Endothelial cell of umbilical vein (primary cell): ENCODE measurements at regions not wholly inside any gene's neighbourhood (a gene's known extent, or its start where the extent isn't known, plus 50 kb on each side); places are given as distances from the start of the nearest gene placed in this dataset.

ENCODE experiments used
- BruUV-seq: library from RNA; stranded (reverse); fragments of 400-500 nt; replicated peaks from 2 replicates; lab custom pipeline; 2021; lab: Mats Ljungman, UMichigan
- CTCF ChIA-PET: fragments of 300-600, 350-600 bp; sonication (Branson Sonifier 250); formaldehyde crosslinking; loops from one replicate; lab custom pipeline; 2021; ENCODE audit warnings: antibody characterized with exemption, inconsistent platforms; lab: Charles Lee
- POLR2A ChIA-PET: fragments of 300-600, 350-600 bp; sonication (Branson Sonifier 250); formaldehyde crosslinking; loops from one replicate; lab custom pipeline; 2021; ENCODE audit warnings: antibody characterized with exemption, inconsistent platforms; lab: Charles Lee
- DNase-seq: peaks from one replicate; pipeline ENCODE4 v3.0.0-alpha.2; 2011; ENCODE audit warnings: low read depth, low spot score
- FAIRE-seq: peaks from 2 replicates; lab custom pipeline; 2011; peaks lifted over from hg19 to GRCh38; lab: Jason Lieb, UNC
- H2AFZ ChIP-seq: 2 replicates; pipeline ENCODE4 v1.6.0; 2012; ENCODE audit warnings: low read depth, low read length, control low read depth, inconsistent platforms
- H3K27ac ChIP-seq: 2 replicates; pipeline ENCODE4 v1.5.1; 2011; ENCODE audit warnings: low read depth, mild to moderate bottlenecking, control low read depth, low read length, moderate library complexity; ENCODE audit not compliant: insufficient read depth
- H3K27me3 ChIP-seq, 2 experiments: 2 replicates each; pipeline versions ENCODE4 v1.6.0 to v1.6.1; 2011; ENCODE audit warnings: low read length in 2 of 2, mixed read lengths in 1 of 2; ENCODE audit not compliant: control insufficient read depth in 2 of 2, insufficient read depth in 2 of 2
- H3K36me3 ChIP-seq, 2 experiments: 2 replicates in 1 of 2; 3 replicates in 1 of 2; pipeline ENCODE4 v1.5.1; 2011; ENCODE audit warnings: low read length in 2 of 2, mild to moderate bottlenecking in 1 of 2, moderate library complexity in 1 of 2; ENCODE audit not compliant: control insufficient read depth in 2 of 2, insufficient read depth in 2 of 2; ENCODE audit errors: extremely low read depth in 1 of 2
- H3K4me1 ChIP-seq: 3 replicates; pipeline ENCODE4 v1.5.1; 2011; ENCODE audit warnings: mild to moderate bottlenecking, low read length; ENCODE audit not compliant: control insufficient read depth, insufficient read depth; ENCODE audit errors: extremely low read depth
- H3K4me2 ChIP-seq: 2 replicates; pipeline ENCODE4 v1.6.1; 2011; ENCODE audit warnings: low read length, control low read depth, mixed read lengths; ENCODE audit not compliant: insufficient read depth
- H3K4me3 ChIP-seq, 3 experiments: fragments of 200-600 bp in 1 of 3; sonication (generic), shearing (Covaris generic) in 1 of 3; replicated peaks in 1 of 3; 2 replicates each; pipeline ENCODE4 v1.5.1; 2011 to 2016; ENCODE audit warnings: control low read depth in 3 of 3, low read length in 3 of 3, mild to moderate bottlenecking in 2 of 3, inconsistent platforms in 1 of 3, low read depth in 1 of 3, moderate library complexity in 1 of 3; ENCODE audit not compliant: insufficient read depth in 1 of 3
- H3K79me2 ChIP-seq: 2 replicates; pipeline ENCODE4 v1.6.0; 2012; ENCODE audit warnings: low read length, inconsistent platforms; ENCODE audit not compliant: control insufficient read depth, insufficient read depth
- H3K9ac ChIP-seq: replicated peaks from 2 replicates; pipeline ENCODE3; 2011; ENCODE audit warnings: low read length, control low read depth; ENCODE audit not compliant: insufficient read depth; ENCODE audit errors: extremely low read depth
- H3K9me1 ChIP-seq: replicated peaks from 3 replicates; pipeline ENCODE4 v1.6.0; 2011; ENCODE audit warnings: mild to moderate bottlenecking, low read length; ENCODE audit not compliant: control insufficient read depth, insufficient read depth; ENCODE audit errors: extremely low read depth
- H3K9me3 ChIP-seq: replicated peaks from 2 replicates; pipeline ENCODE4 v1.5.1; 2012; ENCODE audit warnings: low read length, inconsistent platforms; ENCODE audit not compliant: control insufficient read depth, insufficient read depth
- H4K20me1 ChIP-seq: replicated peaks from 2 replicates; pipeline ENCODE3; 2011; ENCODE audit warnings: mild to moderate bottlenecking, low read length; ENCODE audit not compliant: control insufficient read depth, insufficient read depth; ENCODE audit errors: extremely low read depth
- CTCF ChIP-seq, 2 donors: IDR thresholded peaks; 1 replicate in 1 of 2; 2 replicates in 1 of 2; pipeline ENCODE4 v1.5.1; 2011; ENCODE audit warnings: low read length in 2 of 2, mild to moderate bottlenecking in 2 of 2, moderate library complexity in 2 of 2, control low read depth in 1 of 2, inconsistent platforms in 1 of 2, low read depth in 1 of 2; ENCODE audit not compliant: insufficient read depth in 1 of 2; ENCODE audit errors: extremely low read depth in 1 of 2
- EZH2 ChIP-seq: IDR thresholded peaks from 2 replicates; pipeline ENCODE4 v1.6.1; 2012; ENCODE audit warnings: borderline replicate concordance, low read depth, mild to moderate bottlenecking, moderate library complexity, low read length, inconsistent platforms; ENCODE audit not compliant: severe bottlenecking
- MAX ChIP-seq: IDR thresholded peaks from 2 replicates; pipeline ENCODE4 v1.6.1; 2011; ENCODE audit not compliant: insufficient read depth, insufficient read length
- dilution Hi-C: fragments of 300-500 bp; cut with MboI; formaldehyde crosslinking; loops from one replicate; pipeline ENCODE4 v1.15.0; 2019; ENCODE audit warnings: low sequenced_read_pairs; ENCODE audit not compliant: extremely low pct_ligation_motif_present
- intact Hi-C: fragments of 100-400 bp; cut with micrococcal nuclease; formaldehyde crosslinking; loops from one replicate; pipeline ENCODE4 v1.10.0; 2022

- no peak overlapping the region for H2AFZ ChIP-seq
- no peaks in the 10 kb centered on the region for H3K36me3 ChIP-seq
- no TSS peak for BruUV-seq
- DNase-seq (no peak), FAIRE-seq (no peak)
- H3K9me3 ChIP-seq = no peaks in the 10 kb centered on the region
- H3K4me1 ChIP-seq = no peaks in the 10 kb centered on the region
- no peaks in the 10 kb centered on the region for H3K9me1 ChIP-seq
- H3K27ac ChIP-seq = no peak overlapping the region
- H3K4me2 ChIP-seq = no peak overlapping the region
- no peaks in the 10 kb centered on the region for H3K27me3 ChIP-seq
- no peak for TF ChIP-seq EZH2
- no peak for TF ChIP-seq MAX
- CTCF ChIA-PET = interaction anchor here (1.5 kb wide), 1 partner anchor 48 kb away, joined by 3 read pairs; no protein-coding TSS in a partner anchor
- intact Hi-C loops = no loop called here
- no peaks in the 10 kb centered on the region for H3K79me2 ChIP-seq
- H4K20me1 ChIP-seq = no peaks in the 10 kb centered on the region
- dilution Hi-C loops = no loop called here
- no peak overlapping the region for H3K4me3 ChIP-seq
- H3K9ac ChIP-seq = no peak overlapping the region
- POLR2A ChIA-PET = no interaction called here
Observed at GRCh38 chr1:36624466-36624865, 141.8 kb upstream of the CSF3R start.

- no peak overlapping the region for H3K9ac ChIP-seq
- no peaks in the 10 kb centered on the region for H3K9me1 ChIP-seq
- no peaks in the 10 kb centered on the region for H3K27me3 ChIP-seq
- FAIRE-seq (no peak), DNase-seq (no peak)
- H3K4me2 ChIP-seq = no peak overlapping the region
- H3K79me2 ChIP-seq = no peaks in the 10 kb centered on the region
- ChIA-PET POLR2A (no interaction called here), CTCF (interaction anchor here (1.3 kb wide), 1 partner anchor 27 kb away, joined by 3 read pairs; no protein-coding TSS in a partner anchor)
- H3K9me3 ChIP-seq = no peaks in the 10 kb centered on the region
- TF ChIP-seq EZH2 (no peak), CTCF (IDR thresholded peaks at IDR 0.05; ENCODE audit: extremely low read depth in 1 of 2, insufficient read depth in 1 of 2, low read depth in 1 of 2, low read length in 2 of 2) (no peak), MAX (no peak)
- H3K4me3 ChIP-seq = no peak overlapping the region
- no peak overlapping the region for H3K27ac ChIP-seq
- no peaks in the 10 kb centered on the region for H3K4me1 ChIP-seq
- dilution Hi-C loops (no loop called here), intact Hi-C loops (no loop called here)
- BruUV-seq = no TSS peak
- no peaks in the 10 kb centered on the region for H3K36me3 ChIP-seq
- H2AFZ ChIP-seq = no peak overlapping the region
- H4K20me1 ChIP-seq = no peaks in the 10 kb centered on the region
Observed at GRCh38 chr1:36622741-36623648, 140.3 kb upstream of the CSF3R start.
